GM12878 (cell line): ENCODE measurements at regions not wholly inside any gene's neighbourhood (a gene's known extent, or its start where the extent isn't known, plus 50 kb on each side); places are given as distances from the start of the nearest gene placed in this dataset.

Experiments
- ATAC-seq: fragments of 200-7000 bp; cut with Tn5 transposase; 3 replicates; pipeline ENCODE4 v1.9.1; 2020; ENCODE audit warnings: mild to moderate bottlenecking, moderate library complexity
- BruUV-seq: library from RNA; stranded (reverse); fragments of 400-500 nt; replicated peaks from 2 replicates; lab custom pipeline; 2021; lab: Mats Ljungman, UMichigan
- CTCF ChIA-PET: fragments of 300-600 bp; sonication (Branson Sonifier 250); formaldehyde crosslinking; extraction: SDS; loops from one replicate; lab custom pipeline; 2021; ENCODE audit warnings: inconsistent platforms; lab: Yijun Ruan, JAX
- POLR2A ChIA-PET: fragments of 350-600 bp; formaldehyde crosslinking; extraction: SDS; loops from one replicate; lab custom pipeline; 2021; ENCODE audit warnings: inconsistent platforms; lab: Charles Lee
- RAD21 ChIA-PET: fragments of 300-600 bp; sonication (Branson Sonifier 250); formaldehyde crosslinking; loops from one replicate; lab custom pipeline; 2023; ENCODE audit warnings: antibody characterized with exemption; ENCODE audit not compliant: unreplicated experiment; lab: Charles Lee
- SMC1A ChIA-PET: fragments of 300-600 bp; sonication (Branson Sonifier 250); formaldehyde crosslinking; loops from one replicate; lab custom pipeline; 2023; ENCODE audit not compliant: unreplicated experiment, uncharacterized antibody; lab: Charles Lee
- DNase-seq: peaks from one replicate; pipeline ENCODE4 v3.0.0-alpha.2; 2011; ENCODE audit warnings: low read depth, low spot score
- FAIRE-seq: peaks from 3 replicates; lab custom pipeline; 2011; peaks lifted over from hg19 to GRCh38; lab: Jason Lieb, UNC
- H2AFZ ChIP-seq: 2 replicates; pipeline ENCODE4 v1.6.0; 2011; ENCODE audit warnings: low read depth, low read length, control low read depth; ENCODE audit not compliant: control insufficient read depth
- H3K27ac ChIP-seq: 2 replicates; pipeline ENCODE4 v1.5.1; 2011; ENCODE audit warnings: control low read depth; ENCODE audit not compliant: control insufficient read depth, insufficient read depth
- H3K27me3 ChIP-seq, 2 experiments: replicated peaks in 1 of 2; 2 replicates each; pipeline versions ENCODE4 v1.6.0 to v1.6.1; 2011; ENCODE audit warnings: low read length in 1 of 2; ENCODE audit not compliant: control insufficient read depth in 2 of 2, insufficient read depth in 2 of 2
- H3K36me3 ChIP-seq, 2 experiments: 2 replicates each; pipeline ENCODE4 v1.5.1; 2011; ENCODE audit warnings: low read length in 1 of 2; ENCODE audit not compliant: control insufficient read depth in 2 of 2, insufficient read depth in 2 of 2
- H3K4me1 ChIP-seq: 2 replicates; pipeline ENCODE4 v1.6.1; 2011; ENCODE audit warnings: mild to moderate bottlenecking, low read length, moderate library complexity, mixed read lengths; ENCODE audit not compliant: control insufficient read depth, insufficient read depth
- H3K4me2 ChIP-seq: 2 replicates; pipeline ENCODE4 v1.6.0; 2011; ENCODE audit warnings: control low read depth; ENCODE audit not compliant: control insufficient read depth, insufficient read depth
- H3K4me3 ChIP-seq: fragments of 200-600 bp; sonication (generic); 2 replicates; pipeline ENCODE4 v1.5.1; 2016
- H3K79me2 ChIP-seq: 2 replicates; pipeline ENCODE4 v1.6.0; 2011; ENCODE audit warnings: low read length; ENCODE audit not compliant: control insufficient read depth, insufficient read depth
- H3K9ac ChIP-seq: 2 replicates; pipeline ENCODE4 v1.8.0; 2011; ENCODE audit warnings: low read length, control low read depth, mixed read lengths; ENCODE audit not compliant: control insufficient read depth, insufficient read depth
- H3K9me3 ChIP-seq: replicated peaks from 3 replicates; pipeline ENCODE4 v1.5.1; 2011; ENCODE audit warnings: mild to moderate bottlenecking, low read length; ENCODE audit not compliant: control insufficient read depth, insufficient read depth
- H4K20me1 ChIP-seq: 2 replicates; pipeline ENCODE4 v1.6.0; 2011; ENCODE audit not compliant: control insufficient read depth, insufficient read depth
- BMI1 ChIP-seq: fragments of 450-650 bp; IDR thresholded peaks from 2 replicates; pipeline ENCODE4 v1.6.1; 2016; ENCODE audit warnings: mild to moderate bottlenecking, moderate library complexity, borderline replicate concordance
- CBX3 ChIP-seq: fragments of 200-600 bp; sonication (generic); IDR thresholded peaks from 2 replicates; pipeline ENCODE4 v1.6.1; 2016; ENCODE audit warnings: low read depth, borderline replicate concordance
- HDGF ChIP-seq: fragments of 450-650 bp; IDR thresholded peaks from 2 replicates; pipeline ENCODE4 v1.6.1; 2016; ENCODE audit warnings: antibody characterized with exemption
- LARP7 ChIP-seq: fragments of 450-650 bp; IDR thresholded peaks from 2 replicates; pipeline ENCODE4 v1.6.1; 2017; ENCODE audit warnings: mild to moderate bottlenecking
- NFYB ChIP-seq: IDR thresholded peaks from 2 replicates; pipeline ENCODE4 v1.6.1; 2011; ENCODE audit warnings: low read depth, mild to moderate bottlenecking, low read length, improper control_type of control experiment, moderate library complexity; ENCODE audit not compliant: insufficient read depth
- RCOR1 ChIP-seq: conservative IDR thresholded peaks from 2 replicates; pipeline ENCODE4 v1.6.1; 2012; ENCODE audit warnings: low read depth, low read length, improper control_type of control experiment
- SIX5 ChIP-seq: IDR thresholded peaks from 2 replicates; pipeline ENCODE4 v1.6.1; 2011; ENCODE audit warnings: mild to moderate bottlenecking, low read depth, low read length, moderate library complexity; ENCODE audit not compliant: severe bottlenecking
- TARDBP ChIP-seq: IDR thresholded peaks from 2 replicates; pipeline ENCODE4 v1.6.1; 2016; ENCODE audit warnings: borderline replicate concordance
- TCF12 ChIP-seq: IDR thresholded peaks from 2 replicates; pipeline ENCODE4 v1.6.1; 2011; ENCODE audit warnings: low read depth, mild to moderate bottlenecking, low read length
- ZNF384 ChIP-seq: IDR thresholded peaks from 2 replicates; pipeline ENCODE4 v1.6.1; 2012; ENCODE audit warnings: low read depth, mild to moderate bottlenecking, low read length, improper control_type of control experiment, borderline replicate concordance
- WGBS: methylation state at CpG from one replicate; pipeline ENCODE4 v1.1.6; 2016; ENCODE audit warnings: low lambda C conversion rate; ENCODE audit not compliant: insufficient replicate concordance, insufficient coverage; ENCODE audit errors: missing lambda C conversion rate; 5-methylcytosine and 5-hydroxymethylcytosine counted together
- in situ Hi-C: fragments of 300-500 bp; cut with MboI; formaldehyde crosslinking; loops from 9 replicates; pipeline ENCODE4 v1.14.3; 2018; ENCODE audit warnings: mixed read lengths
- intact Hi-C: fragments of 100-400 bp; cut with micrococcal nuclease; formaldehyde crosslinking; loops from one replicate; pipeline ENCODE4 v1.14.2; 2022; ENCODE audit not compliant: unreplicated experiment
- TF ChIP-seq, protein P1 (sequence below): fragments of 450-650 bp; IDR thresholded peaks from 2 replicates; pipeline ENCODE4 v1.6.1; 2016; ENCODE audit warnings: mild to moderate bottlenecking
- TF ChIP-seq, protein P2 (sequence below): fragments of 450-650 bp; conservative IDR thresholded peaks from 2 replicates; pipeline ENCODE4 v1.6.1; 2017; ENCODE audit warnings: mild to moderate bottlenecking, moderate library complexity

- POLR2A ChIA-PET: no interaction called here
Observed at GRCh38 chrX:66914080-66914479, 275.2 kb upstream of the EDA2R start.

GRCh38 chrX:66912417-66912816 is 273.5 kb upstream of the EDA2R start:
- in situ Hi-C loops (loop anchor here (25.0 kb wide), 1 partner anchor 100 kb away; no protein-coding TSS in a partner anchor), intact Hi-C loops (no loop called here)
- SMC1A ChIA-PET: interaction anchor here (1.1 kb wide), 1 partner anchor 9 kb away, joined by 3 read pairs; no protein-coding TSS in a partner anchor
- Histone ChIP-seq H3K36me3 (no peaks in the 10 kb centered on the region), H3K27ac (no peak overlapping the region), H3K4me2 (no peak overlapping the region), H3K9me3 (no peaks in the 10 kb centered on the region), H3K27me3 (no peaks in the 10 kb centered on the region), H3K79me2 (no peaks in the 10 kb centered on the region), H2AFZ (no peak overlapping the region), H3K9ac (no peak overlapping the region), H3K4me3 (no peak overlapping the region), H4K20me1 (no peaks in the 10 kb centered on the region), H3K4me1 (no peaks in the 10 kb centered on the region)
- DNase-seq: no peak
- no peak for FAIRE-seq
- BruUV-seq: no TSS peak
- POLR2A ChIA-PET: no interaction called here
- RAD21 ChIA-PET: no interaction called here
- no peak for ATAC-seq
- CTCF ChIA-PET: no interaction called here
- 4% methylated on average over 2 of the region's 2 CpGs for WGBS
- TF ChIP-seq ZNF384: no peak
- TF ChIP-seq NFYB: no peak
- no peak for TF ChIP-seq SIX5
- TF ChIP-seq TCF12: no peak
- no peak for TF ChIP-seq TARDBP
- TF ChIP-seq CBX3: no peak
- TF ChIP-seq RCOR1: no peak
- TF ChIP-seq, protein P1, sequence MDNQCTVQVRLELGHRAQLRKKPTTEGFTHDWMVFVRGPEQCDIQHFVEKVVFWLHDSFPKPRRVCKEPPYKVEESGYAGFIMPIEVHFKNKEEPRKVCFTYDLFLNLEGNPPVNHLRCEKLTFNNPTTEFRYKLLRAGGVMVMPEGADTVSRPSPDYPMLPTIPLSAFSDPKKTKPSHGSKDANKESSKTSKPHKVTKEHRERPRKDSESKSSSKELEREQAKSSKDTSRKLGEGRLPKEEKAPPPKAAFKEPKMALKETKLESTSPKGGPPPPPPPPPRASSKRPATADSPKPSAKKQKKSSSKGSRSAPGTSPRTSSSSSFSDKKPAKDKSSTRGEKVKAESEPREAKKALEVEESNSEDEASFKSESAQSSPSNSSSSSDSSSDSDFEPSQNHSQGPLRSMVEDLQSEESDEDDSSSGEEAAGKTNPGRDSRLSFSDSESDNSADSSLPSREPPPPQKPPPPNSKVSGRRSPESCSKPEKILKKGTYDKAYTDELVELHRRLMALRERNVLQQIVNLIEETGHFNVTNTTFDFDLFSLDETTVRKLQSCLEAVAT: no peak
- no peak for TF ChIP-seq HDGF

More at GRCh38 chrX:66914080-66914479, 275.2 kb upstream of the EDA2R start:
- Histone ChIP-seq H2AFZ (no peak overlapping the region), H3K4me3 (no peak overlapping the region), H3K27ac (no peak overlapping the region), H3K9ac (no peak overlapping the region), H3K27me3 (no peaks in the 10 kb centered on the region), H3K79me2 (no peaks in the 10 kb centered on the region), H3K36me3 (no peaks in the 10 kb centered on the region), H3K9me3 (no peaks in the 10 kb centered on the region), H3K4me2 (no peak overlapping the region), H4K20me1 (no peaks in the 10 kb centered on the region), H3K4me1 (no peaks in the 10 kb centered on the region)
- in situ Hi-C loops (loop anchor here (25.0 kb wide), 1 partner anchor 102 kb away; no protein-coding TSS in a partner anchor), intact Hi-C loops (no loop called here)
- no peak for TF ChIP-seq LARP7
- peak; percentile 57 for TF ChIP-seq BMI1
- TF ChIP-seq, protein P2, sequence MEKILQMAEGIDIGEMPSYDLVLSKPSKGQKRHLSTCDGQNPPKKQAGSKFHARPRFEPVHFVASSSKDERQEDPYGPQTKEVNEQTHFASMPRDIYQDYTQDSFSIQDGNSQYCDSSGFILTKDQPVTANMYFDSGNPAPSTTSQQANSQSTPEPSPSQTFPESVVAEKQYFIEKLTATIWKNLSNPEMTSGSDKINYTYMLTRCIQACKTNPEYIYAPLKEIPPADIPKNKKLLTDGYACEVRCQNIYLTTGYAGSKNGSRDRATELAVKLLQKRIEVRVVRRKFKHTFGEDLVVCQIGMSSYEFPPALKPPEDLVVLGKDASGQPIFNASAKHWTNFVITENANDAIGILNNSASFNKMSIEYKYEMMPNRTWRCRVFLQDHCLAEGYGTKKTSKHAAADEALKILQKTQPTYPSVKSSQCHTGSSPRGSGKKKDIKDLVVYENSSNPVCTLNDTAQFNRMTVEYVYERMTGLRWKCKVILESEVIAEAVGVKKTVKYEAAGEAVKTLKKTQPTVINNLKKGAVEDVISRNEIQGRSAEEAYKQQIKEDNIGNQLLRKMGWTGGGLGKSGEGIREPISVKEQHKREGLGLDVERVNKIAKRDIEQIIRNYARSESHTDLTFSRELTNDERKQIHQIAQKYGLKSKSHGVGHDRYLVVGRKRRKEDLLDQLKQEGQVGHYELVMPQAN: no peak
- FAIRE-seq (no peak), ATAC-seq (0 out of 3 replicates have a peak, but pooled peaks have one; percentile 21), DNase-seq (no peak)
- RAD21 ChIA-PET: no interaction called here
- SMC1A ChIA-PET: interaction anchor here (0.6 kb wide), 1 partner anchor 15 kb away, joined by 3 read pairs; no protein-coding TSS in a partner anchor
- WGBS: 34% methylated on average over 6 of the region's 6 CpGs
- BruUV-seq: no TSS peak
- CTCF ChIA-PET: interaction anchor here (0.7 kb wide), 1 partner anchor 57 kb away, joined by 3 read pairs; no protein-coding TSS in a partner anchor
